Heart left ventricle (tissue), 13 donors: ENCODE measurements at regions not wholly inside any gene's neighbourhood (a gene's known extent, or its start where the extent isn't known, plus 50 kb on each side); places are given as distances from the start of the nearest gene placed in this dataset.

Experiments
- CTCF ChIP-seq, 12 donors: fragments of 200-600 bp; sonication (generic) in 4 of 12; IDR thresholded peaks; one replicate each; pipeline versions ENCODE4 v1.5.0 to v1.8.0; 2018 to 2022; ENCODE audit warnings: antibody characterized with exemption in 12 of 12, mild to moderate bottlenecking in 5 of 12
- POLR2A ChIP-seq, 2 donors: fragments of 450-650 bp; IDR thresholded peaks; one replicate each; pipeline ENCODE4 v1.6.1; 2017; ENCODE audit warnings: antibody characterized with exemption in 2 of 2, mild to moderate bottlenecking in 2 of 2, moderate library complexity in 2 of 2
- donor health status: ischemic (EF 13 %, LVEDD 7.1; RV severe dilation, severe dysfunction).
- donor health status: DM: no; HTN: yes; CAD: no.
- donor health status: DM: no; HTN: no; CAD: no.
- donor health status: ischemic (EF 25% LVEDD 6.9; RV normal size, moderate dysfunction).
- donor health status: ischemic (EF 25% LVEDD 5.7; RV mildly dilated, moderate dysfunction).
- donor health status: ischemic (EF 35%, LVEDD 5.7; RV mildly dilated, moderate dysfunction).
- donor health status: nonischemic (EF 11% LVEDD 7.7; RV severe dilation, severe dysfunction).
- donor health status: DM: yes; HTN: yes; CAD: no.
- donor health status: PGD.
- donor health status: ischemic (EF 29% LVEDD 5.4; RV normal size, mild dysfunction).
- donor health status: nonischemic (EF 23%, LVEDD 6.1; RV moderate dilation, normal function).

- TF ChIP-seq CTCF (IDR thresholded peaks at IDR 0.05) (no peak), POLR2A (IDR thresholded peaks at IDR 0.05) (no peak)
Observed at GRCh38 chr2:217081799-217082198, 221.9 kb upstream of the TNP1 start.
